ENCODE measurements at regions not wholly inside any gene's neighbourhood (a gene's known extent, or its start where the extent isn't known, plus 50 kb on each side); places are given as distances from the start of the nearest gene placed in this dataset.

DNA sequence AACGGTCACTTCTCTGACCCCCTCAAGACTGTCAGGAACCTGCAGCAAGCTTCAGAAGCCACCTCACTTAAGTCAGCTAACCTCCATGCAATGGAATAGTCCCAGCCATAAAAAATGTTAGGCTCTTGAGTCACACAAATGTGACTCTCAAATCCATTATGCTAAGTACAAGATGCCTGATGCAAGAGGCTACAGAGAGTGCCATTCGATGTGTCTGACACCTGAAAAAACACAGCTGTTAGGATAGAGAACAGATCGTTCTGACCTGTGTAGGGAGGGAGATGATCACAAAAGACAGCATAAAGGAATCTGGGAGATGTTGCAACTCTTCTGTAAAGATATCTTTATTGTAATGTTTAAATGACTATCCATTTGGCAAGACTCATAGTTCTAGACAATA is 712.4 kb downstream of the TBC1D22A start:
- TF ChIP-seq POLR2A (IDR thresholded peaks at IDR 0.05) = no peak
- TF ChIP-seq, protein P1, sequence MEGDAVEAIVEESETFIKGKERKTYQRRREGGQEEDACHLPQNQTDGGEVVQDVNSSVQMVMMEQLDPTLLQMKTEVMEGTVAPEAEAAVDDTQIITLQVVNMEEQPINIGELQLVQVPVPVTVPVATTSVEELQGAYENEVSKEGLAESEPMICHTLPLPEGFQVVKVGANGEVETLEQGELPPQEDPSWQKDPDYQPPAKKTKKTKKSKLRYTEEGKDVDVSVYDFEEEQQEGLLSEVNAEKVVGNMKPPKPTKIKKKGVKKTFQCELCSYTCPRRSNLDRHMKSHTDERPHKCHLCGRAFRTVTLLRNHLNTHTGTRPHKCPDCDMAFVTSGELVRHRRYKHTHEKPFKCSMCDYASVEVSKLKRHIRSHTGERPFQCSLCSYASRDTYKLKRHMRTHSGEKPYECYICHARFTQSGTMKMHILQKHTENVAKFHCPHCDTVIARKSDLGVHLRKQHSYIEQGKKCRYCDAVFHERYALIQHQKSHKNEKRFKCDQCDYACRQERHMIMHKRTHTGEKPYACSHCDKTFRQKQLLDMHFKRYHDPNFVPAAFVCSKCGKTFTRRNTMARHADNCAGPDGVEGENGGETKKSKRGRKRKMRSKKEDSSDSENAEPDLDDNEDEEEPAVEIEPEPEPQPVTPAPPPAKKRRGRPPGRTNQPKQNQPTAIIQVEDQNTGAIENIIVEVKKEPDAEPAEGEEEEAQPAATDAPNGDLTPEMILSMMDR (IDR thresholded peaks at IDR 0.05) = no peak

Data from heart left ventricle (tissue), 13 donors.